PC-9 (cell line): ENCODE measurements at regions not wholly inside any gene's neighbourhood (a gene's known extent, or its start where the extent isn't known, plus 50 kb on each side); places are given as distances from the start of the nearest gene placed in this dataset.

Experiments used
- BruUV-seq: library from RNA; stranded (reverse); fragments of 400-500 nt; replicated peaks from 2 replicates; lab custom pipeline; 2021; lab: Mats Ljungman, UMichigan
- CTCF ChIA-PET: fragments of 300-600 bp; sonication (Branson Sonifier 250); formaldehyde crosslinking; loops from one replicate; lab custom pipeline; 2022; ENCODE audit warnings: antibody characterized with exemption; lab: Charles Lee
- POLR2A ChIA-PET: fragments of 300-600 bp; sonication (Branson Sonifier 250); formaldehyde crosslinking; loops from one replicate; lab custom pipeline; 2022; ENCODE audit warnings: antibody characterized with exemption; ENCODE audit not compliant: unreplicated experiment; lab: Charles Lee
- DNase-seq, 2 experiments: peaks; one replicate each; pipeline versions ENCODE4 v3.0.0 to v3.0.0-alpha.2; 2015 to 2022; ENCODE audit warnings: mixed read lengths in 1 of 2
- H2AFZ ChIP-seq: fragments of 200-600 bp; sonication (generic); 2 replicates; pipeline ENCODE4 v1.8.1; 2017; ENCODE audit warnings: antibody characterized with exemption
- H3F3A ChIP-seq: fragments of 200-600 bp; sonication (generic); 2 replicates; pipeline ENCODE4 v1.8.1; 2017; ENCODE audit warnings: antibody characterized with exemption, mild to moderate bottlenecking, low read depth; ENCODE audit not compliant: insufficient read depth
- H3K27ac ChIP-seq: fragments of 200-600 bp; sonication (generic); 2 replicates; pipeline ENCODE4 v1.6.1; 2016; ENCODE audit warnings: mixed run types
- H3K27me3 ChIP-seq: fragments of 200-600 bp; sonication (generic); 2 replicates; pipeline ENCODE4 v1.6.1; 2016; ENCODE audit warnings: low read depth, mixed run types; ENCODE audit not compliant: insufficient read depth
- H3K36me3 ChIP-seq: fragments of 200-600 bp; sonication (generic); 2 replicates; pipeline ENCODE4 v1.6.1; 2016; ENCODE audit warnings: low read depth, mixed run types
- H3K4me1 ChIP-seq: fragments of 200-600 bp; sonication (generic); replicated peaks from 2 replicates; pipeline ENCODE4 v1.6.1; 2016; ENCODE audit warnings: mixed run types; ENCODE audit not compliant: insufficient read depth
- H3K4me2 ChIP-seq: fragments of 200-600 bp; sonication (generic); 2 replicates; pipeline ENCODE4 v1.6.1; 2017; ENCODE audit warnings: mixed run types
- H3K4me3 ChIP-seq: fragments of 200-600 bp; sonication (generic); 2 replicates; pipeline ENCODE4 v1.6.1; 2016; ENCODE audit warnings: mixed run types
- H3K79me2 ChIP-seq: fragments of 200-600 bp; sonication (generic); 2 replicates; pipeline ENCODE4 v1.6.1; 2017; ENCODE audit warnings: low read depth, mixed run types
- H3K9me2 ChIP-seq: fragments of 200-600 bp; sonication (generic); 2 replicates; pipeline ENCODE4 v1.8.1; 2017; ENCODE audit warnings: mild to moderate bottlenecking; ENCODE audit not compliant: insufficient read depth
- H3K9me3 ChIP-seq: fragments of 200-600 bp; sonication (generic); 2 replicates; pipeline ENCODE4 v1.8.1; 2016; ENCODE audit warnings: low read depth; ENCODE audit not compliant: insufficient read depth
- H4K20me1 ChIP-seq: fragments of 200-600 bp; sonication (generic); 2 replicates; pipeline ENCODE4 v1.8.1; 2017; ENCODE audit not compliant: insufficient read depth
- EZH2 ChIP-seq: fragments of 200-600 bp; sonication (generic); IDR thresholded peaks from 2 replicates; pipeline ENCODE4 v1.8.0; 2017; ENCODE audit warnings: antibody characterized with exemption, low read depth
- intact Hi-C: fragments of 100-400 bp; cut with micrococcal nuclease; formaldehyde crosslinking; loops from one replicate; pipeline ENCODE4 v1.10.0; 2022; ENCODE audit not compliant: unreplicated experiment
- TF ChIP-seq, protein P1 (sequence below): fragments of 200-600 bp; sonication (generic); conservative IDR thresholded peaks from 2 replicates; pipeline ENCODE4 v1.6.1; 2017; ENCODE audit warnings: mixed run types, antibody characterized with exemption, mild to moderate bottlenecking, moderate library complexity

DNA sequence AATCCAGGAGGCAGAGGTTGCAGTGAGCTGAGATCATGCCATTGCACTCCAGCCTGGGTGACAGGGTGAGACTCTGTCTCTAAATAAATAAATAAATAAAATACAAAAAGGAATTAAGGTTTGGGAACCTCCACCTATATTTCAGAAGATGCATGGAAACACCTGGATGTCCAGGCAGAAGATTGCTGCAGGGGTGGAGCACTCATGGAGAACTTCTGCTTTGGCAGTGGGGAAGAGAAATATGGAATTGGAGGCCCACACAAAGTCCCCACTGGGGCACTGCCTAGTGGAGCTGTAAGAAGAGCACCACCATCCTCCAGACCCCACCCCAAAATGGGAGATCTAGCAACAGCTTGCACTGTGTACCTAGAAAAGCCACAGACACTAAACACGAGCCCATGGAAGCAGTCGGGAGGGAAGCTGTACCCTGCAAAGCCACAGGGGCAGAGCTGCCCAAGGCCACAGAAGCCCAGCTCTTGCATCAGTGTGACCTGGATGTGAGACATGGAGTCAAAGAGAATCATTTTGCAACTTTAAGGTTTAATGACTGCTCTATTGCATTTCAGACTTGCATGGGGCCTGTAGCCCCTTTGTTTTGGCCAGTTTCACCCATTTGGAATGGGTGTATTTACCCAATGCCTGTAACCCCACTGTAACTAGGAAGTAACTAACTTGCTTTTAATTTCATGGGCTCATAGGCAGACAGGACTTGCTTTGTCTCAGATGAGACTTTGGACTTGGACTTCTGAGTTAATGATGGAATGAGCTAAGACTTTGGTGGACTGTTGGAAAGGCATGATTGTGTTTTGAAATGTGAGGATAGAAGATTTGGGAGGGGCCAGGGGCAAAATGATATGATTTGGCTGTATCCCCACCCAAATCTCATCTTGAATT is 265.3 kb downstream of the ZEB2 start:
- H3K9me3 ChIP-seq: peaks cover 17% of the 10 kb centered on the region
- ChIA-PET CTCF (no interaction called here), POLR2A (no interaction called here)
- intact Hi-C loops: no loop called here
- TF ChIP-seq, protein P1, sequence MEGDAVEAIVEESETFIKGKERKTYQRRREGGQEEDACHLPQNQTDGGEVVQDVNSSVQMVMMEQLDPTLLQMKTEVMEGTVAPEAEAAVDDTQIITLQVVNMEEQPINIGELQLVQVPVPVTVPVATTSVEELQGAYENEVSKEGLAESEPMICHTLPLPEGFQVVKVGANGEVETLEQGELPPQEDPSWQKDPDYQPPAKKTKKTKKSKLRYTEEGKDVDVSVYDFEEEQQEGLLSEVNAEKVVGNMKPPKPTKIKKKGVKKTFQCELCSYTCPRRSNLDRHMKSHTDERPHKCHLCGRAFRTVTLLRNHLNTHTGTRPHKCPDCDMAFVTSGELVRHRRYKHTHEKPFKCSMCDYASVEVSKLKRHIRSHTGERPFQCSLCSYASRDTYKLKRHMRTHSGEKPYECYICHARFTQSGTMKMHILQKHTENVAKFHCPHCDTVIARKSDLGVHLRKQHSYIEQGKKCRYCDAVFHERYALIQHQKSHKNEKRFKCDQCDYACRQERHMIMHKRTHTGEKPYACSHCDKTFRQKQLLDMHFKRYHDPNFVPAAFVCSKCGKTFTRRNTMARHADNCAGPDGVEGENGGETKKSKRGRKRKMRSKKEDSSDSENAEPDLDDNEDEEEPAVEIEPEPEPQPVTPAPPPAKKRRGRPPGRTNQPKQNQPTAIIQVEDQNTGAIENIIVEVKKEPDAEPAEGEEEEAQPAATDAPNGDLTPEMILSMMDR: no peak
- no peak for TF ChIP-seq EZH2
- BruUV-seq: no TSS peak
- H3K27me3 ChIP-seq: no peaks in the 10 kb centered on the region
- no peaks in the 10 kb centered on the region for H3F3A ChIP-seq
- no peaks in the 10 kb centered on the region for H3K36me3 ChIP-seq
- no peak overlapping the region for H3K4me2 ChIP-seq
- H3K4me1 ChIP-seq: no peaks in the 10 kb centered on the region
- H3K27ac ChIP-seq: no peak overlapping the region
- no peaks in the 10 kb centered on the region for H3K9me2 ChIP-seq
- no peak overlapping the region for H2AFZ ChIP-seq
- no peak overlapping the region for H3K4me3 ChIP-seq
- no peak for DNase-seq
- H4K20me1 ChIP-seq: no peaks in the 10 kb centered on the region
- H3K79me2 ChIP-seq: no peaks in the 10 kb centered on the region

GRCh38 chr2:144253743-144254142 is 266.2 kb downstream of the ZEB2 start:
- POLR2A ChIA-PET: no interaction called here
- intact Hi-C loops: no loop called here
- Histone ChIP-seq H3K4me3 (no peak overlapping the region), H3K27ac (no peak overlapping the region), H3K36me3 (no peaks in the 10 kb centered on the region), H4K20me1 (no peaks in the 10 kb centered on the region), H2AFZ (no peak overlapping the region), H3K9me3 (peaks cover 17% of the 10 kb centered on the region), H3K79me2 (no peaks in the 10 kb centered on the region), H3F3A (no peaks in the 10 kb centered on the region), H3K9me2 (no peaks in the 10 kb centered on the region), H3K4me1 (no peaks in the 10 kb centered on the region), H3K27me3 (no peaks in the 10 kb centered on the region), H3K4me2 (no peak overlapping the region)
- no TSS peak for BruUV-seq
- DNase-seq: no peak
- CTCF ChIA-PET: no interaction called here
- TF ChIP-seq, protein P1: no peak
- TF ChIP-seq EZH2: no peak

- DNase-seq: no peak
- Histone ChIP-seq H3K9me3 (peaks cover 13% of the 10 kb centered on the region), H3K4me3 (no peak overlapping the region), H3K9me2 (no peaks in the 10 kb centered on the region), H3K27me3 (no peaks in the 10 kb centered on the region), H3K4me1 (no peaks in the 10 kb centered on the region), H3K4me2 (no peak overlapping the region), H3K36me3 (no peaks in the 10 kb centered on the region), H3K27ac (no peak overlapping the region), H3F3A (no peaks in the 10 kb centered on the region), H4K20me1 (no peaks in the 10 kb centered on the region), H3K79me2 (no peaks in the 10 kb centered on the region), H2AFZ (no peak overlapping the region)
- ChIA-PET CTCF (no interaction called here), POLR2A (no interaction called here)
- intact Hi-C loops: no loop called here
- no TSS peak for BruUV-seq
- TF ChIP-seq, protein P1: no peak
- no peak for TF ChIP-seq EZH2
These were observed 267.2 kb downstream of the ZEB2 start for GRCh38 chr2:144252694-144253093.
